ENCODE measurements at regions not wholly inside any gene's neighbourhood (a gene's known extent, or its start where the extent isn't known, plus 50 kb on each side); places are given as distances from the start of the nearest gene placed in this dataset.

DNA sequence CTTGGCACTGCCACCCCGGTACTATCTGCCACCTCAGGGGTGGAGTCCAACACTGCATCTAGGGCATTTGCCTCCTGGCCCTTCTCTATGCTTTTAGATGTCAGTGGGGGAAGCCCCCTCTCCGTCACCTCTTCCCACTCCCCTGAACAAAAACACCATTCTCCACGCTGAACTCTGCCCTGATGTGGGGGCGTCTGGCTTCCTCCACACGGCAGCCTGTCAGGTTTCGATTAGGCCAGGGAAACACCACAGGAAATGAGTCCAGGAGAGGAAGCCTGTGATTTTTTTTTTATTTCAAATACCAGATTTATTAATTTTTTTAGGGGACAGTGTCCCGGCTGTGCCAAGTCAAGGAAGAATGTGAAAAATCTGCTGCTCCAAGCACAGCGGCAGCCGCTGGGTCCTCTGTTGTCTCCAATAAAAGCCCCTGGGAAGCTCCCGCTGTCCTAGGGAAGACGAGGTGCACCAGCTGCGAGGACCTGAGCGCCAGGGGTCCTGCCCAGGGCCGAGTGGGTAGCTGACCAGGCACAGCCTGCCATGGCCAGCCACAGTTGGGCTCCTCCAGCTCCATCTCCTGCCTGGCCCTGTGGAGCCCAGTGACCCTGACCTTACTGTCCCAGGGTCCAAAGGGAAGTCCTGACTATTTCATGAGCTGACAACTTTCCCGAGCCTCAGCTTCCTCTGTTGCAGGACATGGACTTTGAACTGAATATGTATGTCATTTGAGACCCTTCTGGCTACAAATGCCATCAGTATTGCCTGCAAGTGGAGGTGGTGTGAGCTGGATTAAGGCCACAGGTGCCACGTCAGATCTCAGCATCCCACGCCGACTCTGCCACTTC, 336.7 kb downstream of the FOXL1 start:
- TF ChIP-seq EZH2 (IDR thresholded peaks at IDR 0.05; ENCODE audit: borderline replicate concordance, low read depth, low read length, poor library complexity, severe bottlenecking), result no peak
- TF ChIP-seq, protein P1, sequence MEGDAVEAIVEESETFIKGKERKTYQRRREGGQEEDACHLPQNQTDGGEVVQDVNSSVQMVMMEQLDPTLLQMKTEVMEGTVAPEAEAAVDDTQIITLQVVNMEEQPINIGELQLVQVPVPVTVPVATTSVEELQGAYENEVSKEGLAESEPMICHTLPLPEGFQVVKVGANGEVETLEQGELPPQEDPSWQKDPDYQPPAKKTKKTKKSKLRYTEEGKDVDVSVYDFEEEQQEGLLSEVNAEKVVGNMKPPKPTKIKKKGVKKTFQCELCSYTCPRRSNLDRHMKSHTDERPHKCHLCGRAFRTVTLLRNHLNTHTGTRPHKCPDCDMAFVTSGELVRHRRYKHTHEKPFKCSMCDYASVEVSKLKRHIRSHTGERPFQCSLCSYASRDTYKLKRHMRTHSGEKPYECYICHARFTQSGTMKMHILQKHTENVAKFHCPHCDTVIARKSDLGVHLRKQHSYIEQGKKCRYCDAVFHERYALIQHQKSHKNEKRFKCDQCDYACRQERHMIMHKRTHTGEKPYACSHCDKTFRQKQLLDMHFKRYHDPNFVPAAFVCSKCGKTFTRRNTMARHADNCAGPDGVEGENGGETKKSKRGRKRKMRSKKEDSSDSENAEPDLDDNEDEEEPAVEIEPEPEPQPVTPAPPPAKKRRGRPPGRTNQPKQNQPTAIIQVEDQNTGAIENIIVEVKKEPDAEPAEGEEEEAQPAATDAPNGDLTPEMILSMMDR (conservative IDR thresholded peaks at IDR 0.05; ENCODE audit: low read depth, low read length), result no peak
- intact Hi-C loops (cut with micrococcal nuclease; ENCODE audit: unreplicated experiment), result no loop called here

DNA sequence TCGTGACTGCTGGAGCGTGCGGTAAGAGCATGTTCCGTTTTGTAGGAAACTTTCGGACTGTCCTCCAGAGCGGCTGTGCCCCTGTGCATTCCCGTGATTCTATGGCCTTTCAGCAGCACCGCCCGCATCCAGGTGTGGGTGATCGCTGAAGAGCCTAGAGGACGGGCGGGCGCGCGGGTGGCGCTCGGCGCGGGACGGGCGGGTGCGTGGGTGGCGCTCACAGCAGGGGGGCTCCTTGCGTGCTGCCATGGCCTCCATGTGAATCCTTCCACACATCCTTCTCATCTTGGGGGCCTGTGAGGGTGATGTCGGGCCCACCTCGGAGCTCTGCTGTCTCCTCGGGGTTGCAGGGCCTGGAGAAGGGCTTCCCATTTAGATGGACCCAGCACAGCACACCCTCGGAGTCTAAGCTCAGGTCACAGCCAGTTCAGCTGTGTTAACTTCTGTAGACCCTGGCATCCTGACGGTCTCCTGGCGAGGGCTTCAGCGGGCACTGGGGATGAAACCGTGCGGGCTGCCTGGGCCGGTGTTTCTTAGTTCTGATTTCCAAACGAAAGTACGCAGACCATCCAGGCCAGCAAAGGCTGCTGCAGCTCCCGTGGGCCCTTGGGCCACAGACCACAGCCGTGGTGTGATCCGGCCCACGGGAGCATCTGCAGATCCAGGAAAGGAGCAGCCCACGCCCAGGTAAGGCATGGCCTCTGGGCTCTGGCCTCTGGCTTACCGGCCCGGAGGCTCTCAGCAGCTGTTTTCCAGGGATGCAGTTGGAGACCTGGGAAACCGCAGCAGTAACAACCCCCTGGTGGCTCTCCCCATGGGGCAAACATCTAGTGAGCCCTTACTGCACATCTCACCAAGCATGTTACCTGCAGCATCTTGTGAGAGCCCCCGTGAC, 339.4 kb downstream of the FOXL1 start:
- intact Hi-C loops (cut with micrococcal nuclease; ENCODE audit: unreplicated experiment), result no loop called here
- Histone ChIP-seq H3K4me3 (ENCODE audit: low read depth, low read length, poor library complexity, severe bottlenecking) (no peak overlapping the region), H3K36me3 (ENCODE audit: insufficient read depth, low read length, poor library complexity, severe bottlenecking) (no peaks in the 10 kb centered on the region), H3K27me3 (replicated peaks; ENCODE audit: insufficient read depth, low read depth, low read length, poor library complexity) (no peaks in the 10 kb centered on the region), H3K27ac (ENCODE audit: low read depth, low read length, poor library complexity, severe bottlenecking) (no peak overlapping the region), H3K9me3 (ENCODE audit: low read depth, low read length, poor library complexity, severe bottlenecking) (no peaks in the 10 kb centered on the region), H3K4me1 (ENCODE audit: insufficient read depth, low read length, poor library complexity, severe bottlenecking) (no peaks in the 10 kb centered on the region)
- POLR2A ChIA-PET (ENCODE audit: low non-redundant PET), result no interaction called here
- BruUV-seq (replicated peaks), result no TSS peak
- no peak for DNase-seq (ENCODE audit: low spot score)
- TF ChIP-seq EZH2 (IDR thresholded peaks at IDR 0.05; ENCODE audit: borderline replicate concordance, low read depth, low read length, poor library complexity, severe bottlenecking), result no peak
- TF ChIP-seq, protein P1 (conservative IDR thresholded peaks at IDR 0.05; ENCODE audit: low read depth, low read length), result no peak
- CTCF ChIA-PET, result no interaction called here

More for the DNA sequence above, 336.7 kb downstream of the FOXL1 start:
- POLR2A ChIA-PET (ENCODE audit: low non-redundant PET), result no interaction called here
- H3K9me3 ChIP-seq (ENCODE audit: low read depth, low read length, poor library complexity, severe bottlenecking), result no peaks in the 10 kb centered on the region
- H3K4me1 ChIP-seq (ENCODE audit: insufficient read depth, low read length, poor library complexity, severe bottlenecking), result peaks cover 14% of the 10 kb centered on the region
- no peaks in the 10 kb centered on the region for H3K27me3 ChIP-seq (replicated peaks; ENCODE audit: insufficient read depth, low read depth, low read length, poor library complexity)
- no peak overlapping the region for H3K27ac ChIP-seq (ENCODE audit: low read depth, low read length, poor library complexity, severe bottlenecking)
- CTCF ChIA-PET, result no interaction called here
- H3K36me3 ChIP-seq (ENCODE audit: insufficient read depth, low read length, poor library complexity, severe bottlenecking), result no peaks in the 10 kb centered on the region
- BruUV-seq (replicated peaks), result no TSS peak
- no peak overlapping the region for H3K4me3 ChIP-seq (ENCODE audit: low read depth, low read length, poor library complexity, severe bottlenecking)
- no peak for DNase-seq (ENCODE audit: low spot score)

DNA sequence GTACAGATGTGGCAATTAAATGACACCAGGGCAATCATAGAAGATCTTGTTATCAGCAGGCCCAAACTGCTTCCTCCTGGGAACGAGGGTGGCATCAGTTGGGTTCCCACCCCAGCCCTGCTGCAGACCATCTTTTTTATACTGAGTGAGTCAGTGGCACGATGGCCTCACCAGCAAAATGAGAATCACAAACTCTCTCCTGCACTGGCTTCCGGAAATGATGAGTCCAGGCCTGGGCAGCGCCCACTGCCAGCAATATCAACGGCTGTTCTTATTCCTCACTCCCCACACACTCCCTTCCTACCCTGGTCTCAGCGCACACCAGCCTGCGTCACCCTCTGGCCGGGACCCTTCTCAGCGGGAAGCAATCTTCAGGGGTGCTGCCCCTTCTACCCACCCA, 340.3 kb downstream of the FOXL1 start:
- Histone ChIP-seq H3K9me3 (ENCODE audit: low read depth, low read length, poor library complexity, severe bottlenecking) (no peaks in the 10 kb centered on the region), H3K27me3 (replicated peaks; ENCODE audit: insufficient read depth, low read depth, low read length, poor library complexity) (no peaks in the 10 kb centered on the region), H3K4me3 (ENCODE audit: low read depth, low read length, poor library complexity, severe bottlenecking) (no peak overlapping the region), H3K36me3 (ENCODE audit: insufficient read depth, low read length, poor library complexity, severe bottlenecking) (no peaks in the 10 kb centered on the region), H3K4me1 (ENCODE audit: insufficient read depth, low read length, poor library complexity, severe bottlenecking) (no peaks in the 10 kb centered on the region), H3K27ac (ENCODE audit: low read depth, low read length, poor library complexity, severe bottlenecking) (no peak overlapping the region)
- TF ChIP-seq EZH2 (IDR thresholded peaks at IDR 0.05; ENCODE audit: borderline replicate concordance, low read depth, low read length, poor library complexity, severe bottlenecking), result no peak
- TF ChIP-seq, protein P1 (conservative IDR thresholded peaks at IDR 0.05; ENCODE audit: low read depth, low read length), result no peak
- intact Hi-C loops (cut with micrococcal nuclease; ENCODE audit: unreplicated experiment), result no loop called here
- BruUV-seq (replicated peaks), result no TSS peak
- ChIA-PET CTCF (no interaction called here), POLR2A (ENCODE audit: low non-redundant PET) (no interaction called here)
- DNase-seq (ENCODE audit: low spot score), result no peak
